Activated CD4-positive, alpha-beta T cell treated with anti-CD3 and anti-CD28 coated beads, Interleukin-2, amount 50 U/mL, for 24 hours (primary cell): ENCODE measurements at regions not wholly inside any gene's neighbourhood (a gene's known extent, or its start where the extent isn't known, plus 50 kb on each side); places are given as distances from the start of the nearest gene placed in this dataset.

Experiments used
- DNase-seq, 2 donors: peaks; one replicate each; pipeline ENCODE4 v3.0.0-alpha.2; 2020; ENCODE audit warnings: low read depth in 1 of 2, low spot score in 1 of 2

DNA sequence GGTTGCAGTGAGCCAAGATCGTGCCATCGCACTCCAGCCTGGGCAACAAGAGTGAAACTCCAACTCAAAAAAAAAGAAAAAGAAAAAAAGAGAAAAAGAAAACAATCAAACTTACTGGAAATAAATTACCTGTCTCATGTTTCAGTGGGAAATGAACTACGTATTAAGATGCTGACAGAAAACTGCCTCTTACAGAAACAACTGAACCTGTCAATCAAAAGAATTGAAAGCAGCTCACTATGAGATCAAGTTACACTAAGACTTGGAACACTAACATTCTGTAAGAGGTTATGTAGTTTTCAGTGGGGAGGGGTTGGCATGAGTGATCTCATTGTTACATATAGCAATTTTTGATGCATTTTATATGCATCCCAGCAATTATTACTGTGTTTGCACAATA, 64.4 kb upstream of the SPATA31E1 start:
- no peak for DNase-seq

DNA sequence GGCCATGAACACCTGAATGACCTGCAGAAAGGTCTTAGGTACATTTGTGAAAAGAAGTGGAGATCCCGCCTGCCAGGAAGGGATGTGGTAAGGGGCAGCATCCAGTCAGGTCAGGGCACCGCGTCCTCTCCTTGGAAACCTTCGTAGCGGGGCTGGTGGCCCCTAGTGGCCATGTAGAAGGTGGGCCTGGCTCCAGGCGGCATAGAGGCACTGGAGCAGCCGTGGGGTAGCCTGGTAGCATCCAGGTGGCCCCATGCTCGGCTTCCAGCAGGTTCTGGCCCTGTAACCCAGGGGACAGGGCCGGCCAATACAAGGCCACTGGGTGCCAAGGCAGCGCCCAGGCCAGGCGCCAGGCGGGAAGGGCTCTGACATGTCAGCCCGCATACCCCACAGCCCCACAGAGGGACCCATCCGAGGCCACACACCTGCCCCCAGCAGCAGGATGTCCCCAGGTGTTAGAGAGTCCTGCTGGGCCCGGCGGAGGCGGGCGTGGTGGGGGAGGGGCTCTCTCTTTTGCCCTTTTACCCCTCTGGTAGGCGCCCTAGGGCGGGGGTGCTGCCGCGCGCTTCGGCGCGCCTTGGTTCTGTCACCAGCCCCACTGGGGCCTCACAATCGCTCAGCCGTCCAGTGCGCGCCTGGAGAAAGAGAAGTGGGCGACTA, 58.3 kb upstream of the SPATA31E1 start:
- no peak for DNase-seq

DNA sequence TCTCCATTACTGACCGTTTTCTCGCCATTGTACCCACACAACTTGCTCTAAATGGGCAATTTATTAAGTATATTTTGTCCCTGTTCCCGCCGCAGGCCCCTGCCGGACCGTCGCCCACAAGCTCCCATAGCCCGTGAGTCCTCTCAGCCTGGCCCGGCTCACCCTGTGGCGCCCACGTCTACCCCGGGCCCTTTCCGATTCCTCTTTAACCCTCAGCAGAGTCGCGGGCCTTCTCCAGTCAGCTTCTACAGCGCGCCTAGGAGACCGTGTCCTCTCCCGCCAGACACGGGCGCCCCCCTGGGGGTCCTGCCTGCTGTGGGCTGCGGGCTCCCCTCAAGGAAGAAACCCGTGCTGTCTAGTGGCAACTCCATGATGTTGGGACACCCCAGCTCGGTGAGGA, 57.8 kb upstream of the SPATA31E1 start:
- DNase-seq, result no peak

DNA sequence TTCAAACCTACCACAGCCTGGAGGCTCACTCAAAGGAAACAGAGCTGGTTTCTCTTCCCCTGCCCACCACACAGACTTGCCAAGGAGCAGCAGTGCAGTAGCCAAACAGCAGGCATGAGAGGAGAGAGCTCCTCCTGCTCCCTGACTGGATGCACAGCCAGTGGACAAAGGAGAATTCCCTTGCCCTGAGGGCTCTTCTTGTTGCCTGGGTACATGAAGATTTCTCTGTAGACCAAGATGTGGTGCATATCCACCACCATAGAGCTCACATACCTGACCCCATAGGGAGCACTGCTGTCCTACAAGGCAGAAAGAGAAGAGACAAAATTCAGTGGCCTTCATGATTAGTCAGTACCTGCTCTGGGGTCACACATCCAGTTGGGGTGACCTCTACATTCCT, 56.3 kb upstream of the SPATA31E1 start:
- DNase-seq, result no peak

DNA sequence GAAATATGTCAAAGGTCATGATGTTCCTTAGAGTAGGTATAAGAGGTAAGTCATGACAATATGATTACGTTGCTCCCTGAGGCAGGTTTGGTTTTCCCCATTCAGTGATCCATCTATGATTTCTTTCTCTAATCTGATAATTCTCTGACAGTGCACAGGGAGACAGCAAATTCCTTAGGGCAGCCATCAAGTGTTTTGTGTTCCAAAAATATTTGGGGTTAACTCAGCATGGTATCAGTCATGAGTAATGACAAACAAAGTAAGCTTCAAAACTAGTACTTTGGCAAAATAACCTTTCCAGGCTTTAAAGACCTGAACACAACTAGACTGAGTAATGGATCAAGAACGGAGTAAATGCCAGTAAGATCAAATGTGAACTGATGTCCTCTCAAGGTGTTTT, 55.3 kb upstream of the SPATA31E1 start:
- DNase-seq, result no peak

DNA sequence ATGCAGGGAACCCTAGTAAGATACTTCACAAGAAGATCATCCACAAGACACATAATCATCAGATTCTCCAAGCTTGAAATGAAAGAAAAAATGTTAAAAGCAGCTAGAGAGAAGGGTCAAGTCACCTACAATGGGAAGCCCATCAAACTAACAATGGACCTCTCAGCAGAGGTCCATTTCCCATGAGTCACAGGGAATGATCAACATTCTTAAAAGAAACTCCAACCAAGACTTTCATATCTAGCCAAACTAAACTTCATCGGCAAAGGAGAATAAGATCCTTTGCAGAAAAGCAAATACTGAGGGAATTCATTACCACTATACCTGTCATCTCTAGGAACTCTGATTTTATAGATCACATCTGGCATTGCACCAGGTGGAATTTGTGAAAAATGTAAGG, 52.9 kb upstream of the SPATA31E1 start:
- DNase-seq, result no peak

DNA sequence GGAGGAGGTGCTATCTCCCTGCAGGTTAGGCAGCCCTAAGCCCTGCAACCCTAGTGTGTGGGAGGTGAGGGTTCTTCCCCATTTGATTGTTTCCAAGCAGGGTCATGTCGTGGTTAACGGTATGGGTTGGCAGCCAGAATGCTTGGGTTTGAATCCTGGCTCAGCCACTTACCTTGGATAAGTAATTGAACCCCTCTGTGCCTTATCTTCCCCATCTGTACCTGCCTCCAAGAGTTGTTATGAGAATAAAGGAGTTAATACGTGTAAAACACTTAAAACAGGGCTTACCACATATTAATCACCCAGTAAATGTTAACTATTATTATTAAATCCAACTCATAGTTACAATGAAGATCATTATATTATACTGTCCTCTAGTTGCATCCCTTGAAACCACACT, 52.2 kb upstream of the SPATA31E1 start:
- no peak for DNase-seq

DNA sequence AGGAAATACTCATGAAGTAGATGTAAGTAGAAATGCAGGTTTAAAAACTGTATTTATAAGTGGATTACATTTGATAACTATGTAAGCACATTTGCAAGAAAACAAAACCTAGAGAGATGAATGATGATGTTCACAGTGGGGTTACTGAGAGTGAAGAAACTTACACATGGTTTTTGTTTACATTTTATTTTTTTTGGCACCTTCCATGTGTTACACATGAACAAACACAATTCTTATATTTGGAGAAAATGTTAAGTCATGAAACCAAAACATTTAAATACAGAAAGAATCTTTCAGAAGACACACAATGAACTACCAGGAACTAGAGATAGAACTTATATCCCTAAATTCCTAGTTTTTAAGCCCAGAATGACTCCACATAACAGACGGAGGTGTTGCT, 51.5 kb upstream of the SPATA31E1 start:
- no peak for DNase-seq
